Osteoblast (primary cell): ENCODE measurements at regions not wholly inside any gene's neighbourhood (a gene's known extent, or its start where the extent isn't known, plus 50 kb on each side); places are given as distances from the start of the nearest gene placed in this dataset.

Source experiments
- DNase-seq: peaks from one replicate; pipeline ENCODE4 v3.0.0; 2011; ENCODE audit warnings: low spot score, mixed read lengths; ENCODE audit not compliant: insufficient read length; ENCODE audit errors: missing footprints
- H2AFZ ChIP-seq: 2 replicates; pipeline ENCODE4 v1.6.0; 2011; ENCODE audit warnings: mild to moderate bottlenecking, low read length
- H3K27ac ChIP-seq: 2 replicates; pipeline ENCODE4 v1.5.1; 2011; ENCODE audit warnings: mild to moderate bottlenecking, low read depth, low read length, moderate library complexity
- H3K27me3 ChIP-seq: 2 replicates; pipeline ENCODE4 v1.6.0; 2012; ENCODE audit warnings: mild to moderate bottlenecking, control low read depth, inconsistent platforms, low read length, moderate library complexity; ENCODE audit not compliant: insufficient read depth
- H3K36me3 ChIP-seq: 2 replicates; pipeline ENCODE4 v1.5.1; 2011; ENCODE audit warnings: mild to moderate bottlenecking, low read length, control low read depth, moderate library complexity; ENCODE audit not compliant: insufficient read depth
- H3K4me1 ChIP-seq: 2 replicates; pipeline ENCODE4 v1.5.1; 2011; ENCODE audit warnings: mild to moderate bottlenecking, low read length, control low read depth, moderate library complexity; ENCODE audit not compliant: insufficient read depth
- H3K4me2 ChIP-seq: 2 replicates; pipeline ENCODE4 v1.6.0; 2011; ENCODE audit warnings: mild to moderate bottlenecking, low read length; ENCODE audit not compliant: insufficient read depth
- H3K4me3 ChIP-seq: fragments of 200-600 bp; sonication (generic); 3 replicates; pipeline ENCODE4 v1.5.1; 2012; ENCODE audit warnings: mild to moderate bottlenecking, low read length, inconsistent platforms; ENCODE audit not compliant: insufficient read depth
- H3K79me2 ChIP-seq: 2 replicates; pipeline ENCODE4 v1.6.0; 2012; ENCODE audit warnings: mild to moderate bottlenecking, low read length, control low read depth, inconsistent platforms; ENCODE audit not compliant: insufficient read depth
- H3K9me3 ChIP-seq: 2 replicates; pipeline ENCODE4 v1.5.1; 2011; ENCODE audit warnings: low read depth, low read length, control low read depth
- H4K20me1 ChIP-seq: 2 replicates; pipeline ENCODE4 v1.6.0; 2012; ENCODE audit warnings: mild to moderate bottlenecking, low read length, control low read depth; ENCODE audit not compliant: insufficient read depth
- CTCF ChIP-seq: IDR thresholded peaks from 2 replicates; pipeline ENCODE4 v1.5.1; 2011; ENCODE audit warnings: mild to moderate bottlenecking, low read depth, low read length, moderate library complexity; ENCODE audit errors: extremely low read depth

DNA sequence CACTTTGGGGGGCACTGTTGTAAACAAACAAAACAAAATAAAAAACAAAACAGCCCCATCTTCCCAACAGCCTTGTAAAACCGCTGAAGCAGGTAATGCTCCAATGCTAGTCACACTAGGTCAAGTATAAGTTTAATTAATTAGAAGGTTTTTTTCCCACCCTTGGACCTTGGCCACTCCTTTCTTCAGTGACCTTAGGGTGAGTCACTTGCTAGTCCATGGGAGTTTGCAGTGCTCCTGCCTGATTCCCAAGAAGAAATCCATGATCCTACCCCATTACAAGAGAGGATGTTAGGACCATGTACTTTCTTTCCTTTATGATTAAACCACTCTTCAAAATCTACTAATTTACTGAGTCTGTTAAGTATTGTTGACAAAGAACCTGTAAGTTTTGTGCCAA is 192.2 kb upstream of the CDKN2B start:
- Histone ChIP-seq H2AFZ (no peak overlapping the region), H3K36me3 (no peaks in the 10 kb centered on the region), H4K20me1 (no peaks in the 10 kb centered on the region), H3K79me2 (no peaks in the 10 kb centered on the region), H3K4me3 (no peak overlapping the region), H3K9me3 (no peaks in the 10 kb centered on the region), H3K27ac (no peak overlapping the region), H3K4me1 (peaks cover 6% of the 10 kb centered on the region), H3K4me2 (no peak overlapping the region), H3K27me3 (no peaks in the 10 kb centered on the region)
- TF ChIP-seq CTCF: no peak
- DNase-seq: no peak

- no peaks in the 10 kb centered on the region for H3K79me2 ChIP-seq
- peak overlapping the region; percentile 47 for H3K4me2 ChIP-seq
- H3K27ac ChIP-seq: no peak overlapping the region
- no peaks in the 10 kb centered on the region for H3K36me3 ChIP-seq
- TF ChIP-seq CTCF: no peak
- no peaks in the 10 kb centered on the region for H3K9me3 ChIP-seq
- no peak for DNase-seq
- peaks cover 6% of the 10 kb centered on the region for H3K4me1 ChIP-seq
- no peaks in the 10 kb centered on the region for H3K27me3 ChIP-seq
- H3K4me3 ChIP-seq: peak overlapping the region; percentile 1
- H4K20me1 ChIP-seq: no peaks in the 10 kb centered on the region
- H2AFZ ChIP-seq: peak overlapping the region; percentile 35
These were observed 194.4 kb upstream of the CDKN2B start for GRCh38 chr9:22203371-22204138.

- H3K27ac ChIP-seq: no peak overlapping the region
- H3K4me1 ChIP-seq: peaks cover 13% of the 10 kb centered on the region
- TF ChIP-seq CTCF: no peak
- DNase-seq: no peak
- no peaks in the 10 kb centered on the region for H4K20me1 ChIP-seq
- no peak overlapping the region for H2AFZ ChIP-seq
- H3K79me2 ChIP-seq: no peaks in the 10 kb centered on the region
- no peak overlapping the region for H3K4me2 ChIP-seq
- H3K36me3 ChIP-seq: no peaks in the 10 kb centered on the region
- no peak overlapping the region for H3K4me3 ChIP-seq
- H3K9me3 ChIP-seq: no peaks in the 10 kb centered on the region
- H3K27me3 ChIP-seq: no peaks in the 10 kb centered on the region
These were observed 195.1 kb upstream of the CDKN2B start for GRCh38 chr9:22204240-22204639.

GRCh38 chr9:22206833-22207232 is 197.7 kb upstream of the CDKN2B start:
- Histone ChIP-seq H3K4me2 (no peak overlapping the region), H4K20me1 (no peaks in the 10 kb centered on the region), H3K27me3 (no peaks in the 10 kb centered on the region), H3K79me2 (no peaks in the 10 kb centered on the region), H3K4me1 (peaks cover 32% of the 10 kb centered on the region), H3K36me3 (no peaks in the 10 kb centered on the region), H3K9me3 (no peaks in the 10 kb centered on the region), H2AFZ (no peak overlapping the region), H3K27ac (no peak overlapping the region), H3K4me3 (no peak overlapping the region)
- DNase-seq: no peak
- no peak for TF ChIP-seq CTCF
